ENCODE measurements at regions not wholly inside any gene's neighbourhood (a gene's known extent, or its start where the extent isn't known, plus 50 kb on each side); places are given as distances from the start of the nearest gene placed in this dataset.

GRCh38 chr20:40941133-40941610, 87.5 kb upstream of the TOP1 start:
- TF ChIP-seq ZNF12 (CRISPR knock-in tag; IDR thresholded peaks at IDR 0.05) (no peak), LCORL (IDR thresholded peaks at IDR 0.05) (no peak), LCORL (CRISPR knock-in tag; IDR thresholded peaks at IDR 0.05) (no peak), ZNF569 (CRISPR knock-in tag; IDR thresholded peaks at IDR 0.05; ENCODE audit: borderline replicate concordance) (no peak)
- TF ChIP-seq, protein P1, sequence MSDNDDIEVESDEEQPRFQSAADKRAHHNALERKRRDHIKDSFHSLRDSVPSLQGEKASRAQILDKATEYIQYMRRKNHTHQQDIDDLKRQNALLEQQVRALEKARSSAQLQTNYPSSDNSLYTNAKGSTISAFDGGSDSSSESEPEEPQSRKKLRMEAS (IDR thresholded peaks at IDR 0.05) = no peak
